ENCODE measurements at regions not wholly inside any gene's neighbourhood (a gene's known extent, or its start where the extent isn't known, plus 50 kb on each side); places are given as distances from the start of the nearest gene placed in this dataset.

DNA sequence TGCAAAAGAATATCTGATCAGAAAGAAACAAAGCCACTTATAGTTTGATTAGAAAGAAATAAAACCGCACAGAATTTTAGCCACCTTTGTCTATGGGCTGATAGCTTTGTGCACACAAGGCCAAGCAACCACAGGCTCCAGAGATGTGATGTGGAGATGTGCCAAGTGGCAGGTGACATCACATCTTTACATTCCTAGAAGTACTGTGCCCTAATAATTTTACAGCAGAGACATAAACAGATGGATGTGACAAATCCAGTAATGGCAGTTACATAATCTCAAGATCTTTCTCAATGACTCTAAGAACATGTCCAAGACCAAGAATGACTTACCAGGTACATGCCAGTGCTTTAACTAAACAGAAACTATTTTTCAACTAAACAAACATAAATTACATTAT is 159.5 kb downstream of the LTN1 start:
- DNase-seq (no peak), ATAC-seq (ENCODE audit: low read depth) (no peak)
- intact Hi-C loops (cut with micrococcal nuclease) = no loop called here
- peaks cover 2% of the 10 kb centered on the region for H3K4me1 Mint-ChIP-seq
- H3K36me3 Mint-ChIP-seq (ENCODE audit: low read depth) = no peaks in the 10 kb centered on the region
- CTCF ChIA-PET = no interaction called here
- no peaks in the 10 kb centered on the region for H3K27me3 Mint-ChIP-seq
- TF ChIP-seq, protein P1, sequence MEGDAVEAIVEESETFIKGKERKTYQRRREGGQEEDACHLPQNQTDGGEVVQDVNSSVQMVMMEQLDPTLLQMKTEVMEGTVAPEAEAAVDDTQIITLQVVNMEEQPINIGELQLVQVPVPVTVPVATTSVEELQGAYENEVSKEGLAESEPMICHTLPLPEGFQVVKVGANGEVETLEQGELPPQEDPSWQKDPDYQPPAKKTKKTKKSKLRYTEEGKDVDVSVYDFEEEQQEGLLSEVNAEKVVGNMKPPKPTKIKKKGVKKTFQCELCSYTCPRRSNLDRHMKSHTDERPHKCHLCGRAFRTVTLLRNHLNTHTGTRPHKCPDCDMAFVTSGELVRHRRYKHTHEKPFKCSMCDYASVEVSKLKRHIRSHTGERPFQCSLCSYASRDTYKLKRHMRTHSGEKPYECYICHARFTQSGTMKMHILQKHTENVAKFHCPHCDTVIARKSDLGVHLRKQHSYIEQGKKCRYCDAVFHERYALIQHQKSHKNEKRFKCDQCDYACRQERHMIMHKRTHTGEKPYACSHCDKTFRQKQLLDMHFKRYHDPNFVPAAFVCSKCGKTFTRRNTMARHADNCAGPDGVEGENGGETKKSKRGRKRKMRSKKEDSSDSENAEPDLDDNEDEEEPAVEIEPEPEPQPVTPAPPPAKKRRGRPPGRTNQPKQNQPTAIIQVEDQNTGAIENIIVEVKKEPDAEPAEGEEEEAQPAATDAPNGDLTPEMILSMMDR (IDR thresholded peaks at IDR 0.05) = no peak
- H3K27ac Mint-ChIP-seq = no peak overlapping the region
- POLR2A ChIA-PET = no interaction called here
- no peaks in the 10 kb centered on the region for H3K9me3 Mint-ChIP-seq
- no peak overlapping the region for H3K4me3 Mint-ChIP-seq

DNA sequence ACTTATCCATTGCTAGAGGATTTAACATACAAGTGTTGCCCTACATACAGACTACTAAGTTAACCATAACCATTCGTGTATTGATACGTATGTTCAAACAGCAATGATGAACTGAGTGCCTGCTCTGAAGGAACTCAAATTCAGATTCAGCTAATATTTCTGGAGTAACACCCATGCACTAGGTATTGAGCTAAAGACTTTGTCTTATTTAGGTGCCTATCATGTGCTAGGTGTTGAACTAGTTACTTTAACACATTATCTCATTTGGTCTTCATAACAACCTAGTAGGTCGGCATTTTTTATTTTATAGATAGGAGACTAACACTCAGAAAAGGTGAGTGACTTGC is 160.0 kb downstream of the LTN1 start:
- Mint-ChIP-seq H3K4me1 (peaks cover 2% of the 10 kb centered on the region), H3K4me3 (no peak overlapping the region), H3K27me3 (no peaks in the 10 kb centered on the region), H3K36me3 (ENCODE audit: low read depth) (no peaks in the 10 kb centered on the region), H3K9me3 (no peaks in the 10 kb centered on the region), H3K27ac (no peak overlapping the region)
- DNase-seq (no peak), ATAC-seq (ENCODE audit: low read depth) (no peak)
- ChIA-PET POLR2A (no interaction called here), CTCF (no interaction called here)
- TF ChIP-seq, protein P1 (IDR thresholded peaks at IDR 0.05) = no peak
- intact Hi-C loops (cut with micrococcal nuclease) = no loop called here

DNA sequence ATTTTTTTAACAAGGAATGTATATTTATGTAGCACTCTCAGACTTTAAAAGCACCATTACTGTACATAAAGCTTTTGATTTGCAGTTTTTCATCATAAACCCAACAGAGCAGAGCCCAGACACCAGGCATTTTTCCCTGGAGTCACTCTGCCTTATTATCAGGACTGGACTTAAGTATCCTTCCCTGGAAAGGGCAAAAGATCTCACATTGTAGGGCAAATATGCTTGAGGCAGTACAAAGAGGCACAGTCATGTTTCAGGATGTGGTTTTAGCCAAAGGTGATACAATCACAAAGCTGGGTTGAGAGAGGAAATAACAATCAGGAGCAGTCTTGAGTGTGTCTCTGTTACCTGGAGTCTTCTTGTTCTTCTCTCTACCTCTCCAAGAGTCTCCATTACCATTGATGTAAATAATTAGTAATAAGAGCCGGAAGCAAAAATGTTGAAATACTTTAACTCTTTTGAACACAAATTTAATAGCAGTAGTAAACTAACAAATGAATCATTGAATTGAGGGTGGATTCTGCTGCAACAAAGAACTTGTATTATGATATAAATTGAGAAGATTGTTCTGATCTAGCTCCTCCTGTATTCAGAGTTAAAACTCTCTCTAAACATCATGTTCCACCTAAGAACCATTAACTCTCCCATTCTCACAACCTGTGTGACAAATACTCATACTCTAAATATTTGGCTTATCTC is 160.5 kb downstream of the LTN1 start:
- CTCF ChIA-PET = no interaction called here
- Mint-ChIP-seq H3K36me3 (ENCODE audit: low read depth) (no peaks in the 10 kb centered on the region), H3K27me3 (no peaks in the 10 kb centered on the region), H3K4me3 (no peak overlapping the region), H3K4me1 (peaks cover 2% of the 10 kb centered on the region), H3K27ac (no peak overlapping the region), H3K9me3 (no peaks in the 10 kb centered on the region)
- DNase-seq (no peak), ATAC-seq (ENCODE audit: low read depth) (no peak)
- intact Hi-C loops (cut with micrococcal nuclease) = no loop called here
- POLR2A ChIA-PET = no interaction called here
- TF ChIP-seq, protein P1 (IDR thresholded peaks at IDR 0.05) = no peak

DNA sequence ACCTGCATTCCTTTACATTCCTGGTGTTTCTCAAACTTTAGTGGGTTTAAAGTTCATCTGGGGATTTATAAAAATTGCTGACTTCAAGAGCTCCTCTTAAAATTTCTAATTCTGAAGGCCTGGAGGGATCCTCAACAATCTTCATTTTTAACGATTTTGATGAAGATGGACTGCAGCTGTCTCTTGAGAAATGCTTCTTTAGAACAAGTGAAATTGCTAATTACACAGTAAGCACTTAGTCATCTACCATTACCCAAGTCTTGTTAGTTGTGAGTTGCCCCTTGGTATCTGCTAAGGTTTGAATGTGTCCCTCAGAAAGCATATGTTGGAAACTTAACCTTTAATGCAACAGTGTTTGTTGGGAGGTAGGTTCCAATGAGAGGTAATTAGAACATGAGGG is 163.7 kb downstream of the LTN1 start:
- H3K9me3 Mint-ChIP-seq = no peaks in the 10 kb centered on the region
- peaks cover 3% of the 10 kb centered on the region for H3K27me3 Mint-ChIP-seq
- TF ChIP-seq, protein P1 (IDR thresholded peaks at IDR 0.05) = no peak
- ATAC-seq (ENCODE audit: low read depth) = no peak
- intact Hi-C loops (cut with micrococcal nuclease) = no loop called here
- ChIA-PET POLR2A (no interaction called here), CTCF (no interaction called here)
- H3K4me3 Mint-ChIP-seq = no peak overlapping the region
- DNase-seq = no peak
- no peak overlapping the region for H3K27ac Mint-ChIP-seq
- H3K4me1 Mint-ChIP-seq = peaks cover 2% of the 10 kb centered on the region
- no peaks in the 10 kb centered on the region for H3K36me3 Mint-ChIP-seq (ENCODE audit: low read depth)

DNA sequence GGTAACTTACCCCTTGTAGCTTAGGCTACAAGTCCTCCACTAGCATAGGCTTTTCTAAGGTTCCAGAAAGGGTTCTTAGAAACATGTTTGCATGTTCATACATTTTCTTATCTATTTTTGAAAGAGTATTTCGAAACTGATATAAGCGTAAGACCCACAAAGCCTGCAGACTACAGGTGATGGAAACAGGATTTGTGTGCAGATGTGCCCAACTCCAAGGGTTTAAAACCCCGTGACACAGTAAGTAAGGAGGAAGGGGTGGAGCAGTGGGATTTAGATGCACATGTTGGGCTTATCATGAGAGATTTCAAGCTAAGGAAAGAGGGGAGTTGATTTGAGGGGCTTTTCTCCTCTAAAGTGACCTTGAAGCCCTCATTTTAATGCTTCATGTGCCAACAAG is 164.7 kb downstream of the LTN1 start:
- Mint-ChIP-seq H3K9me3 (no peaks in the 10 kb centered on the region), H3K27ac (no peak overlapping the region), H3K27me3 (peaks cover 3% of the 10 kb centered on the region), H3K4me3 (no peak overlapping the region), H3K36me3 (ENCODE audit: low read depth) (no peaks in the 10 kb centered on the region), H3K4me1 (peaks cover 2% of the 10 kb centered on the region)
- CTCF ChIA-PET = no interaction called here
- ATAC-seq (ENCODE audit: low read depth) (no peak), DNase-seq (no peak)
- intact Hi-C loops (cut with micrococcal nuclease) = no loop called here
- POLR2A ChIA-PET = no interaction called here
- TF ChIP-seq, protein P1 (IDR thresholded peaks at IDR 0.05) = no peak

Measured in activated B cell treated with CpG ODN at 0.5 μM for 24 hours (primary cell).